K562 (cell line): ENCODE measurements at regions not wholly inside any gene's neighbourhood (a gene's known extent, or its start where the extent isn't known, plus 50 kb on each side); places are given as distances from the start of the nearest gene placed in this dataset.

ENCODE experiments used
- ADNP ChIP-seq: fragments of 200-800 bp; sonication (Bioruptor generic); IDR thresholded peaks from 2 replicates; pipeline ENCODE4 v1.6.1; 2016; ENCODE audit warnings: missing genetic modification characterization, missing compliant biosample characterization
- CTCF ChIP-seq, 3 experiments: IDR thresholded peaks in 2 of 3; conservative IDR thresholded peaks in 1 of 3; 2 replicates each; pipeline ENCODE4 v1.5.1; 2011 to 2012; ENCODE audit warnings: low read length in 3 of 3, mild to moderate bottlenecking in 3 of 3, control low read depth in 2 of 3, improper control_type of control experiment in 1 of 3, inconsistent platforms in 1 of 3, low read depth in 1 of 3, mixed read lengths in 1 of 3, moderate library complexity in 1 of 3; ENCODE audit not compliant: insufficient read depth in 2 of 3
- E2F8 ChIP-seq: fragments of 450-650 bp; IDR thresholded peaks from 2 replicates; pipeline ENCODE4 v1.7.1; 2018; ENCODE audit warnings: mild to moderate bottlenecking, low read depth; ENCODE audit not compliant: partially characterized antibody
- ELF4 ChIP-seq: fragments of 450-650 bp; formaldehyde crosslinking; IDR thresholded peaks from 2 replicates; pipeline ENCODE4 v1.4.0; 2022; ENCODE audit warnings: missing genetic modification characterization
- JUN ChIP-seq, 2 experiments: sonication (generic) in 1 of 2; formaldehyde crosslinking in 1 of 2; IDR thresholded peaks; 2 replicates each; pipeline versions ENCODE4 v1.6.1 to v1.8.0; 2012 to 2022; ENCODE audit warnings: borderline replicate concordance in 2 of 2, mild to moderate bottlenecking in 2 of 2, improper control_type of control experiment in 1 of 2, low read depth in 1 of 2, low read length in 1 of 2, missing genetic modification reagents in 1 of 2
- NBN ChIP-seq: fragments of 450-650 bp; IDR thresholded peaks from 2 replicates; pipeline ENCODE4 v1.6.1; 2016; ENCODE audit warnings: low read depth, mild to moderate bottlenecking
- NFIC ChIP-seq: fragments of 450-650 bp; IDR thresholded peaks from 2 replicates; pipeline ENCODE4 v1.6.1; 2017; ENCODE audit warnings: mild to moderate bottlenecking, inconsistent platforms
- SP1 ChIP-seq: sonication (generic); formaldehyde crosslinking; IDR thresholded peaks from 2 replicates; pipeline ENCODE4 v1.8.1; 2022; ENCODE audit warnings: mild to moderate bottlenecking, missing genetic modification reagents
- SRSF1 ChIP-seq: fragments of 200-400 bp; formaldehyde crosslinking; IDR thresholded peaks from 2 replicates; pipeline ENCODE4 v1.6.1; 2017; ENCODE audit warnings: mild to moderate bottlenecking, low read depth, low read length, moderate library complexity
- THAP7 ChIP-seq: fragments of 250-450 bp; sonication (Bioruptor Pico); IDR thresholded peaks from 2 replicates; pipeline ENCODE4 v1.5.0; 2021
- ZFX ChIP-seq: sonication (generic); formaldehyde crosslinking; IDR thresholded peaks from 2 replicates; pipeline ENCODE4 v1.8.0; 2022; ENCODE audit warnings: mild to moderate bottlenecking, missing genetic modification reagents, moderate library complexity
- ZKSCAN8 ChIP-seq: fragments of 200-800 bp; sonication (Bioruptor generic); IDR thresholded peaks from 2 replicates; pipeline ENCODE4 v1.6.1; 2016; ENCODE audit warnings: missing genetic modification characterization, missing compliant biosample characterization
- ZNF511 ChIP-seq: sonication (generic); formaldehyde crosslinking; IDR thresholded peaks from 2 replicates; pipeline ENCODE4 v1.8.0; 2022; ENCODE audit warnings: mild to moderate bottlenecking, missing genetic modification reagents
- ZNF707 ChIP-seq: fragments of 250-450 bp; sonication (Bioruptor Pico); conservative IDR thresholded peaks from 2 replicates; pipeline ENCODE4 v1.8.0; 2022; ENCODE audit warnings: inconsistent platforms, mild to moderate bottlenecking, moderate library complexity

- TF ChIP-seq ADNP (tag) (no peak), ZNF707 (CRISPR knock-in tag) (no peak), E2F8 (no peak), CTCF (IDR thresholded peaks at IDR 0.05 in 2 of 3, conservative IDR thresholded peaks at IDR 0.05 in 1 of 3; ENCODE audit: insufficient read depth in 2 of 3, low read depth in 1 of 3, low read length in 3 of 3) (no peak), SRSF1 (no peak), JUN (IDR thresholded peaks at IDR 0.05; ENCODE audit: borderline replicate concordance, low read depth, low read length) (no peak), JUN (CRISPR knock-in tag; IDR thresholded peaks at IDR 0.05; ENCODE audit: borderline replicate concordance) (no peak), ZFX (CRISPR knock-in tag) (no peak), ZNF511 (CRISPR knock-in tag) (no peak), SP1 (CRISPR knock-in tag) (no peak), NBN (no peak), THAP7 (no peak), ELF4 (CRISPR knock-in tag) (no peak), NFIC (no peak), ZKSCAN8 (CRISPR knock-in tag) (no peak)
These were observed 171.2 kb downstream of the ETS2 start for GRCh38 chr21:38976900-38977299.
